ENCODE measurements at regions not wholly inside any gene's neighbourhood (a gene's known extent, or its start where the extent isn't known, plus 50 kb on each side); places are given as distances from the start of the nearest gene placed in this dataset.
"Not testable (repeated sequence)": the region's sequence is repeated elsewhere in the genome, so short reads cannot be mapped to it uniquely, and the experiment has no call there.

DNA sequence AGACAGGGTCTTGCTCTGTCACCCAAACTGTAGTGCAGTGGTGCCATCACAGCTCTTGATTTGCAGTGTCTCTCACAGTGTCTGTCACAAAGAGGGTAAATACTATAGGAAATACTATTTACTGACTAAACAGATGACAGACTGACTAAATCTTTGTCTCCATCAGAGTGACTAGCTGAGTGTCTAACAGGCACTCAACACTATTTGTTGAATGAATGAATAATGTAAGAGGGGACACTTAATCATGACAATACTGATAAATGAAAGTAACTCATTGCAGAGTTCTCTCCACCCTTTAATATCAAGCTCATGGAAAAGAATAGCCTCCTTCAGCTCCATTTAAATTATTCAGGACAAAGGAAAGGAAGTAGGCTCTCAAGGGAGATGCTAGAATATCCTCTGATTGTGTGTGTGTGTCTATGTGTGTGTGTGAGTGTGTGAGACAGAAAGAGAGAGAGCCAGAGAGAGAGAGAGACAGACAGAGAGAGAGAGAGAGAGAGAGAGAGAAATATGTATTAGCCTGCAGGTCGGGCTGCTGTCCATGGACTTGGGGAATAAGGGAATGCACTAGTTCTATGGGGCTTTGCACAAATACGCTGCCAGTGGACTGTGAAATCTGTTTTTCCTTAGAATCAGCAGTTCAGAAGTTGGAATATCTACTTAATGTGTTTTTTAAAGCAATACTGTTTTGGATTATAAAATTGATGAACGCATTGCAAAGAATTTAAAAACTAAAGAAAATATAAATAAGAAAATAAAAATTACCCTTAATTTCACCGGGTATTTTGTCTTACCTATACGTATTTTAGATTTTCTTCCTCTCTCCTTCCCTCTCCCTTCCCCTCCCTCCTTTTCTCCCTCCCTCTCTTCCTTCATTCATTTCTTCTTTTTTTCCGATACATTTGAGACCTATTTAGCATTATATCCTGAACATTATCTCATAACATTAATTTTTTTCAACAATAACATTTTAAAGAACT lies 132.9 kb upstream of the LRIG1 start:
- DNase-seq, result no peak

DNA sequence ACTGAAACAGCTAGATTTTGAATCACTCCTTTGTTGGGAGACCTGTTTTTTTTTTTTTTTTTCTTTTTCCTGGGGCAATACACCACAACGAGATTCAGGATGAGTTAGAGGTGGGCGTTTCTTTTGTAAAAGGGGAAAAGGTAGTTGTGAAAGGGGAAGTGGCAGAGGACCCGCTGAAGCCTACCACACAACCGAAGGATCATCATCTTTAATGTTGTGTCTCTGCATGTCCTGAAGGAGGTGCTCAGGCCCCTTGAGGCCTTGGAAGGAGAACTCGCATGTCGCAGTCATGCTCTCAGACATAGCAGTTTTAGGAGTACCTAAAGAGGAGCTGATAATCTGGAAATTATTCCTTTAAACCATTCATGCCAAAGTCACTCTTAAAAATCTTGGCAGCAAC lies 137.9 kb upstream of the LRIG1 start:
- no peak for DNase-seq

DNA sequence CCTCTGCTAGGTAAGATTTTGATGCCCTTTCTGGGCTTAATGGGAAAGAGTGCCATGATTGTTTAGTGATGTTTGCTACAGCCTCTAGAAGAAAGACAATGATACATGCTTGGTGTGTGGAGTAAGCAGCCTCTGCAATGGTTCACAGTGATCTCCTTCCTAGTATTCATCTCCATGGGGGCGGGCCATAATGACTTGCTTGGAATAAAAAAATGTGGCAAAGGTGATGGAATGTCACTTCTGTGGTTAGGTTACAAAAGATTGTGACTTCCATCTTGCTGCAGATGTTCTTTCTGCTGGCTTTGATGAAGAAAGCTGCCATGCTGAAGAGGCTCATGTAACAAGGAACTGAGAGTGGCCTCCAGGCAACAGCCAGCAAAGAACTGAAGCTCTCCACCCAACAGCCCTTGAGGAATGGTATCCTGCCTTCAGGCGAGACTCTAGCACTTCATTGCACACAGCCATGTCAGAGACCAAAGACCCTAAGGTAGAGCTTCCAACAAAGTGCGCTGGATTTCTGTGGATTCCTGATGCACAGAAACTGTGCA lies 139.1 kb upstream of the LRIG1 start:
- no peak for DNase-seq

DNA sequence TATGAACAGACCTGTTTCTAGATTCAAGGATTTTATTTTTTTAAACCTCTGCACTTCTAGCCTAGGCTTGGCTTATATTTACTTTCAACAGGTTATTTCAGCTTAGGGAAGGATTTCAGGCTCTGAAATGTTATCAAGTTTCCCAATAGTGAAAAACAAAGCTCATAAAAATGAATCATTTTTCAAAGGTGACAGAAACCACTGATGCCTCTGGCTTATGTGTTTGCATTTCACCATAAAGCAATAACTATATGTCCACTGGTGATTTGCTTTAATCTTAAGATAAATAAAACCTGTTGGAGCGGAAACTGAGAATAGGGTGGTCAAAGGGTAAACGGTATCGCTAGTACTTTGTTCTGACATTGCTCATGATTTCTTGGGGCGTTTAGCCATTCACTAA lies 141.2 kb upstream of the LRIG1 start:
- no peak for DNase-seq

DNA sequence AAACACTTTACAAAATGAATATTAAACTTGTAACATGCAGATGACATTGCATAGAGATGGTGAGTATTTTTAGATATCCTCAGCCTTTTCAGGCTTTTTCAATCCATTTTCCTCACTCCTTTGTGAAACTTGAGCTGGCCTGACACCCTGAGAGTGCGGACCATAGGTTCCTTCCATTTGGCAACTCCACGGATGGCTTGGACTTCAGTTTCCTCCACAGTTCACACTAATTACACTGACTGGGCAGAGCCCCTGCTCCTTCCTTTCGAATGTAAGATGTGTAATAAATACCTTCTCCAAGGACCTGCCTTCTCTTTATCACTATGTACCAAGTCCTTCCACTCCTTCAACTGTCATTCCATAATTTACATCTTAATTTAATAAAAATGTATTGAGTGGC lies 141.7 kb upstream of the LRIG1 start:
- DNase-seq, result no peak

DNA sequence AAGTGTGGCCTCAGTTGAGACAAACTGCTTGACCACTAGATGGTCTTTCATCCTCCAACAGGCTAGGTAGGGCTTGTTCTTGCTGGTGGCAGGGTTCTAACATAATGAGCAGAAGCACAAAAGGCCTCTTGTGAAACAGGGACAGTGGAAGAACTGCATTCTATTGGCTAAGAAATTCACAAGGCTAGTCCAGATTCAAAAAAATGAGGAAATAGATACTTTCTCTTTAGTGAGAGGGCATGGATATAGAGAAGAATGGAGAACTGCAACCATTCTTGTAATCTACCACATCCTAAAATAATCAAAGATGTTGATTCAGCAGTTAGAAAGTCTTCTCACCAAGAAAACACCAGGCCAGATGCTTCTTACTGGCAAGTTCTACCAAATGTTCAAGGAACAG lies 143.7 kb upstream of the LRIG1 start:
- no peak for DNase-seq

DNA sequence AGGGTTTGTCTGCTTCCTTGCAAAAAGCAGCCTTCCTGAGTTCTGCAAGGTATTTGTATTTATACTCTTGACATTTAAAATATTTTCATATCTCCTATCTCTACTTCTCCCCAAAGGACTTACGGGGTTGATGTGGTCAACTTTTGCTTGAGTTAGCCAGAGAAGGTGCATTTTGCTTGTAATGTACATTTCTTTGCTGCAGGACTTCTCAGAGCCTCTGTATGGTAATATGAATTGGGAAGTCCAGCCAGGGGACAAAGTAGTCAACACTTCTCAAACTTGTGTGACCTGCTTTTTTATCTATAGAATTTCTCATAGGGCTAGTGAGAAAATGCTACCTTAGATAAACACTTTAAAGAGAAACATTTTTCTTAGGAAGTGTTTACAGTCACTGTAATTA lies 148.2 kb upstream of the LRIG1 start:
- DNase-seq, result no peak

DNA sequence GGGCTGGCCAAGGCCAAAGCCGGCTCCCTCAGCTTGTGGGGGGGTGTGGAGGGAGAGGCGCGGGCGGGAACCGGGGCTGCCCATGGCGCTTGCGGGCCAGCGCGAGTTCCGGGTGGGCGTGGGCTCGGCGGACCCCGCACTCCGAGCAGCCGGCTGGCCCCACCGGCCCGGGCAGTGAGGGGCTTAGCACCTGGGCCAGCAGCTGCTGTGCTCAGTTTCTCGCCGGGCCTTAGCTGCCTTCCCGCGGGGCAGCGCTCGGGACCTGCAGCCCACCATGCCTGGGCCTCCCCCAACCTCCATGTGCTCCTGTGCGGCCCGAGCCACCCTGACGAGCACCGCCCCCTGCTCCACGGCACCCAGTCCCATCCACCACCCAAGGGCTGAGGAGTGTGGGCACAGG lies 150.7 kb upstream of the LRIG1 start:
- not testable (repeated sequence) for DNase-seq

DNA sequence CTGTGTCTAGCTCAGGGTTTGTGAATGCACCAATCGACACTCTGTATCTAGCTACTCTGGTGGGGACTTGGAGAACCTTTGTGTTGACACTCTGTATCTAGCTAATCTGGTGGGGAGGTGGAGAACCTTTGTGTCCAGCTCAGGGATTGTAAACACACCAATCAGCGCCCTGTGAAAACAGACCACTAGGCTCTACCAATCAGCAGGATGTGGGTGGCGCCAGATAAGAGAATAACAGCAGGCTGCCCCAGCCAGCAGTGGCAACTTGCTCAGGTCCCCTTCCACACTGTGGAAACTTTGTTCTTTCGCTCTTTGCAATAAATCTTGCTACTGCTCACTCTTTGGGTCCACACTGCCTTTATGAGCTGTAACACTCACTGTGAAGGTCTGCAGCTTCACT lies 151.3 kb upstream of the LRIG1 start:
- not testable (repeated sequence) for DNase-seq

DNA sequence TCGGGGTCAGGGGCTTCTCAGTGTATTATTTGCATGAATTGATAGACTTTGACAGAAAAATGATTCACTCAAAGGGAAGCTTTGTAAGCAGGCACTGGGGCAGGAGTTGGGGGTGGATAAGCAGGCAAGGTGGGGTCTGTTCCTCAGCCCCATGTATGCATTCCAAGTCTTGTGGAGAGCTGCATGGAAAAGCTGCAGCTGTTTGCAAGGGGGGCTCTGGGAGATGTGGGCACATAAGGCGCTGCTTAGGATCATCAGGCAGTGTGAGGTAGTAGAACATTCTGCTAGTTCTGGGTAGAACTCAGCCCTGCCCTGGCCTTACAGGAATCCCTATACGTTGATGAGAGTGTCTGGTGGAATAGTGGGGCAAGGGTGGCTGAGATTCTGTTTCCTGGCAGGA lies 154.2 kb upstream of the LRIG1 start:
- DNase-seq, result no peak

DNA sequence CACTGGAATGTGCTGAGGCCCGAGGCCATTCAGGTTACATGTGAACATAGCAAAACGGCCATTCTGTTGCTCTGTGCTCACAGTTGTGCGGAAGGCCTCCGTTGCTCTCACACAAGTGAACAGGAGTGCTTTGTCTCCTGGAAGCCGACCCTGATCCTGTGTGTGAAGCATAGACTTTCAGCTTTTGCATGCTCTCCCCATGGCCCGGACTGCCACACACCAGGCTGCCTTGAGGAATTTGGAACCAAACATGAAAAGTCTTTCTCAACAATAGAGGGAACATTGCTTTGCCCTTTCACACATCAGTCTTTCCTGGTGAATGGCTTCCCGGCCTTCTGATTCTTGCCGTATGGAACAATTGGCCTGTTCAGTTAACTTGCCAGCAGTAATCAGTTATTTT lies 154.8 kb upstream of the LRIG1 start:
- no peak for DNase-seq

DNA sequence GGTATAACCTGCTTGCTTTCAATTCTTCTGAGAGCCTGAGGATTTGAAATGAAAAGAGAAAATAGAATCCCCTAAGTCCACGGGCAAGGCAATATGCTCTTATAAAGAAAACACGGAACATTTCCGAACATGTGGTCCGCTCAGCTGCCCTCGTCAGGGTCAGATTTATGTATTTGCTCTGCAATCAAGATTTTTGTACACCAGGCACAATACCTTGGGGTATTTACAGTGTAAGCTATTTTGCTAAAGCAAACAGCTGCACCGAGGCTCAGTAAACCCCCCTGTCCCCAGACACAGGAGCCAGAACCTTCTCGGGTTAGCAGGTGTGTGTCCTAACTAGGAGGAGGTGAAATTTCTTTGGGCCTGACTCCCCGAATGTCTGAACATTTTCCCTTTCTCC lies 155.8 kb upstream of the LRIG1 start:
- DNase-seq, result no peak

DNA sequence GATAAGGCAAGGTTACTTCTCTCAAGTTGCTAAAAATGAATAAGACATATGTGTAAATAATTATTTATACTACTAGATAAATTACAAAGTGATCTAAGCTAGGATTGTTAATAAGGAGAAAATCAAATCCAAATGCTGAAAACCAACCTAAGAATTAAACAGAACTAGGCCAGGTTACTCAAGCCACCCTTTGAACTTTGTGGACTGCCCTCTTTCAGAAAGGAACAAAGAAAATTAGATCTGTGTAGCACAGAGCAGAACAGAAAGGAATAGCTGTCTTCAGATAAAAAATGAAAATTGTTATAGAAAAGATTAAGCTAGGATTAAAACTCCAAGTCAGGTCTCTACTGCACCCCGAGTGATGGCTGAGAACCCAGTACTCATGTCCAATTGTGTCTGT lies 158.2 kb upstream of the LRIG1 start:
- DNase-seq, result no peak

DNA sequence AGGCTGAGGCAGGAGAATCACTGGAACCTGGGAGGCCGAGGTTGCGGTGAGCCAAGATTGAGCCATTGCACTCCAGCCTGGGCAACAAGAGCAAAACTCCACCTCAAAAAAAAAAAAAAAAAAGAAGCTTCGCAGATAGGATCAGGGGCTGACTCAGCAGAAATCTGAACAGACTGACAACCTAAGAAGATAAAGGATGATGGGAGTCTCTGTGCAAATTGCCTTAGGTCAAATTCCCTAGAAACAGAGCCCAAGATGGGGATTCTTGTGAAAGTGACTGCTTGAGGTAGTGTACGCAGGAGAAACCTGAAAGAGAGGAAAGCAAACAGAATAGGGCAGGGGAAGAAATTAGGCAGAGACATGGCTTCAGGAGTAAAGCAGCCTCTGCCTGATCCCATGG lies 160.8 kb upstream of the LRIG1 start:
- DNase-seq, result no peak

DNA sequence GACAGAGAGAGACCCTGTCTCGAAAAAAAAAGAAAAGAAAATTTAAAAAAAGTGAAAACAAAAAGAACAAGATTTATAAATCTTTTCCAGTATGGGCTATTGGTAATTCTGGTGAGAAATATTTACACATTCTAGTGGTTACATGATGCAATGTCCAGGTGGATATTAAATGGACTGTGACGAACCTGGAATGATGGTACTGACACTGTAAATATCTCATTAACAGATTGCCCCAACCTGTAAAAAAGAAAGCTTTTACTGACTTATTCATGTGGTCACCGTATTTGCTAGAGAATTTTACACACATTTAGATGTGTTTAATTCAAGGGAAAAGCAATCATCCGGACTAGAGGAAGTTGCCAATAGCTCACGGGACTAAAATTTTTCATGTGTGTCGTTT lies 162.1 kb upstream of the LRIG1 start:
- DNase-seq, result no peak

DNA sequence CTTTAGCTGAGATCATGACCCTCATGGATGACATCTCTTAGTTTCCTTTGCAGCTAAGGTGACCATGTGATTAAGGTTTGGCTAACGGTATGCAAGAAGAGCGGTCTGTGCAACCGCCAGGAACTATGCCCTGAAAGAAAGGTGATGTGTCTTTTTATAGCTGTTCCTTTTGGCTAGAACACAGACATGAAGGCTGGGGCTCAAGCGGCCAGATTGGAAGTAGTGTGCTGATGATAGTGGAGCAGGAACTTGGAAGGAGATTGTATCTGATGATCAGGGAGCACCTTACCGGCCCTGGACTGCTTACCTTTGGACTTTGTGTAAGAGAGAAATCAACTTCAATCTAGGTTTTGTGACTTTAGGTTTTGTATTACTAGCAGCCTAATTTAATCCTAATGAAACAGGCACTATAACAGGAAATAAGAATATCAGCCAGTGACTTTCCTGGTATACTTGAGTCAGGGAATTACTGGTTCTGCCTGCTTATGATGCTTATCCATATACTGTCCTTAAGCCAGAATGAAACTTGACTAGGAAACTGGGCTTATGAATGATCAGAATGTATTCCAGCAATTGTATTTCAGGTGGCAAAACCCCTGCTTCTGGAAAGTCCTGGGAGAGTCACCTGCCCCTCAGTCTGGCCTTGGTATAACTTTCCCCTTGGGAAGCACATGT lies 164.3 kb upstream of the LRIG1 start:
- no peak for DNase-seq

DNA sequence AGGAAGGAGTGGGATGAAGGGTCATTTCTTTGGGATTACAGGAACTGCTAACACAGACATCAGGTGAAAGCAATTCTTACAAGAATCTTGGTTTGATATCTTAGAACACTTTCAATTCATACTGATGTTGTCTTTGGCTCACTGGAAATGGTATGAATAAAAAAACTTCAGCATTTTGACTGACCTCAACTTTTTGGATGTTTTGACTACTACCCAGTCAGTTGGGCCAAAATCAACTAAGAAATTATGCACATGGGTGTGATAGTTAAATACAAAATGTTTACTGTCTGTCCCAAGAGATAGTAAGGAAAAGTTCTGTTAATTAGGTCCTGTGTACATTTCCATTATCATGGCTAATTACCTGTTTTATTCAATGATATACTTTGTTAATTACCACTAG lies 165.5 kb upstream of the LRIG1 start:
- DNase-seq, result no peak

DNA sequence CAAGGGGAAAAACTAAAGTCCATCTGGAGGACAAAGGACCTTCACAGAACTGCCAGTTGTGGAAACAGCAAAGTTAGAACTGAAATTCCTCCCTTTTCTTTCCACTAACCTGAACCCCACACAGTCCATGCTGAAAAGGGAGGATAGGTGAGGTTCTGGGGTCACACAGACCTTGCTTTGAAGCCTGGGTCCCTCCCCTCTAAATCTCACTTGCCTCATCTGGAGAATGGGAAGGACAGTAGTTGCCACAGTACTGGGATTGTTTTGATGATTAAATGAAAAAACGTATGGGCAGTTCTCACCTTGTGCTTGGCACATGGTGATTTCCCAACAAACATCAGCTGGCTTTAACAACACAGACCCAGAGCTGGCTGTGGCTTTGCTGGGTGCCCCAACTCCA lies 166.4 kb upstream of the LRIG1 start:
- no peak for DNase-seq

DNA sequence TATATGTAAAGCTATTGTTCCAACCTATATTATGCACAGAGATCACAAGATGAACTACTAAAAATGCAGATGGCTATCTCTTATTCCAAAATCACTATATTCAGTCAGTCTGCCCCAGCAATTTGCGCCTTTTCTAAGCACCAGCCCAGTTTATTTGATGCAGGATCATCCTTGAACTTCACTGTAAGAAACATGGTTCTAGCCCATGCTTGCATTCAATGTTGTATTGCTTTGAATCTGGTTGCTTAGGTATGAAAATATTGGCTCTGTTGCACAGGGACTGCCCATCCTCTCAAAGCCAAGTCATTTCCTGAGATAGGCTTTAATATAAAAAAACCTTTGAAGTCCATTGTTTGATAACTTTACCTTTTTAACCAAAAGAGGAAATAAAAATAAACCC lies 170.5 kb upstream of the LRIG1 start:
- no peak for DNase-seq

DNA sequence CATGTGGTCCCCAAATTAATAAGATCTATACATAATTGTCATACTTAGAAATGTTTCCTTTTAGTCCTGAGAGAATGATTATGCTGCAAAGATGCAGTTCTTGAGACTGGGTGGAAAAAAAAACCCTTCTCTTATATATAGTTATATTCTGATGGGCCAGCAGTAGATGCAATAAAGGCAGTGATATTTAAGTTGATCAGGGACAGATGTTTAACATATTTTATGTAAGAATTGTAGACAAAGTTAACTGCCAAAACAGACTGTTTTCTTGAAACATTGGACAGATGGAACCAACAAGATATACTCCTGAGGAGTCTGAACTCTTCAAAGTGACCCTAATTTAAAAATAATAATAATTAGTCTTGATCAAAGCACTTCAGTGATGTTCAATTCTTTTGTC lies 172.0 kb upstream of the LRIG1 start:
- no peak for DNase-seq

DNA sequence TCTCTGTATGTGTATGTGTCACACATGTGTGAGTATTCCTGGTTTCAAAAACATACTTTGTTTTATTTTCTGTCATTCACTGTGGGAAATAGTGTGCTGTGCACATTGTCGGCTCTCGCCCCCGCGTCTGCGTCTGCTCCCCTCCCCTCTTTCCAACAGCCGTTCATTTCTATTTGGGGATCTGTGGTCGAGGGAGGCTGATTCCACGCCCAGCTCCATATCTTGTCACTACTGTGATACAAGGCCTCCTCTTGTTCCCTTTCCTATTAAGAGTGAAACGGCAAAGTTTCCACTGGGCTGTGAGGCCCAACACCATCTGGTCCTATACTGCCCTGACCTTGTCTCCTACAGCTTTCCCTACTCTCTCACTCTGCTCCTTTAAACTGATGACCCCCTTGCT lies 172.5 kb upstream of the LRIG1 start:
- DNase-seq, result no peak

DNA sequence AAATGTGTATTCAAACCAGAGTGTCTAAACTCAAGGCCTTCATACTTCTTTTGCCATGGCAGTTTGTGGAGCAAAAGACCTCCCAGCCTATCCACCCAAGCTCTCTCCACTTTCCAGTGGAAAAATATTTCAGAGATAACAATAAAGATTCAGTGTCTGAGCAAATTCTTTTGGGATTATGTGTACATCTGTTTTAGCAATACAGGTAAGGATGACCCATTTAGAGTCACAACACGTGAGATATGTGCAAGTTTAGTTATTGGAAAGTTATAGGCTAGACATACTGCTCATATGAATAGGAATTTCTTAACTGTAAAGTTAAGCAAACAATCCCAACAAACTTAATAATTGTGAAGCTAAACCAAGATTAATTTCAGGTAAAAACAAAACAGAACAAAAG lies 174.5 kb upstream of the LRIG1 start:
- no peak for DNase-seq

DNA sequence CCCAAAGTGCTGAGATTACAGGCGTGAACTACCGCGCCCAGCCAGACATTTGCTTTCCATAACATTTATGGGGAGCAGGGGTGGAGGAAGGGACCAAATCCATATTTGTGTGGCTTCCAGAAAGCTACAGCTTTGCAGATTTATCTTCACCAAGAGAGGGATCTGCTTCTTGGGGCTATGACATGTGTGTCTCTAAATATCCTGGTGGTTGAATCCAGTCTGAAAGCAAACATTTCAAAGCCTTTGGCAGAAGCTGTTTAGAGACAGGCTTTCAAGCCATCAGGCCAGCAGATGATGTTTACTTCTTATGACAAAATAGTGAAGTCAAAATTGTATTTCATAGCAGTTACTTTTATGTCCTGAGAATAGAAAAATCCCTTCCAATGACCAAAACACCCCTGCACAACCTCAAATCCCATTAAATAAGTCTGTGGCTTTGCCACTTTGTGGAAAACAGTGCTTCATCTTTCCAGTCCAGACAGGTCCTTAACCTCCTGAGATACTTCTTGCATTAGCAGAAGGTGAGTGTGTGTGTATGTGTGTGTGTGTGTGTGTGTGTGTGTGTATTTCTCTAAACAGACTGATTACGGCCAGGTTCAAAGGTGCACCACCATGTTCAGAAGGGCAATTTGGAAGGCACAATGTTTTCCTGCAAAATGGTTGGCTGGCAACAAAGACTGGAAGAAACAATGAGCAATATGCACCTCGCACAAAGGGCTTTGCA lies 191.4 kb upstream of the LRIG1 start:
- DNase-seq, result no peak
